GM12864 (cell line): ENCODE measurements at regions not wholly inside any gene's neighbourhood (a gene's known extent, or its start where the extent isn't known, plus 50 kb on each side); places are given as distances from the start of the nearest gene placed in this dataset.

Experiments
- DNase-seq: peaks from one replicate; pipeline ENCODE4 v3.0.0-alpha.2; 2011; ENCODE audit warnings: low read depth
- H3K4me3 ChIP-seq: 2 replicates; pipeline ENCODE4 v1.5.1; 2011; ENCODE audit warnings: mild to moderate bottlenecking, low read depth, low read length, control low read depth
- CTCF ChIP-seq: IDR thresholded peaks from 2 replicates; pipeline ENCODE4 v1.5.1; 2011; ENCODE audit warnings: low read depth, mild to moderate bottlenecking, moderate library complexity, low read length, control low read depth, inconsistent platforms; ENCODE audit errors: missing control alignments

- H3K4me3 ChIP-seq: no peak overlapping the region
- TF ChIP-seq CTCF: peak; percentile 28
- no peak for DNase-seq
These were observed 520.0 kb upstream of the CCDC196 start for GRCh38 chr14:65966188-65966587.

GRCh38 chr14:65972346-65972870 lies 513.8 kb upstream of the CCDC196 start:
- DNase-seq: no peak
- H3K4me3 ChIP-seq: no peak overlapping the region
- no peak for TF ChIP-seq CTCF

- no peak for DNase-seq
- no peak overlapping the region for H3K4me3 ChIP-seq
- no peak for TF ChIP-seq CTCF
These were observed 513.3 kb upstream of the CCDC196 start for GRCh38 chr14:65972891-65973290.

- H3K4me3 ChIP-seq: no peak overlapping the region
- DNase-seq: no peak
- no peak for TF ChIP-seq CTCF
These were observed 510.3 kb upstream of the CCDC196 start for GRCh38 chr14:65975865-65976264.

- DNase-seq: no peak
- no peak for TF ChIP-seq CTCF
- H3K4me3 ChIP-seq: no peak overlapping the region
These were observed 509.3 kb upstream of the CCDC196 start for GRCh38 chr14:65976761-65977404.

GRCh38 chr14:65981192-65981843 lies 504.9 kb upstream of the CCDC196 start:
- H3K4me3 ChIP-seq: no peak overlapping the region
- DNase-seq: no peak
- TF ChIP-seq CTCF: no peak
